ENCODE measurements at regions not wholly inside any gene's neighbourhood (a gene's known extent, or its start where the extent isn't known, plus 50 kb on each side); places are given as distances from the start of the nearest gene placed in this dataset.

- no peak for DNase-seq (ENCODE audit: low spot score)
- TF ChIP-seq CTCF (IDR thresholded peaks at IDR 0.05; ENCODE audit: extremely low read depth, missing control alignments), result no peak
Measured at GRCh38 chr2:5538772-5539171, 153.4 kb upstream of the SOX11 start.

GRCh38 chr2:5539282-5540165, 152.7 kb upstream of the SOX11 start:
- DNase-seq (ENCODE audit: low spot score), result no peak
- no peak for TF ChIP-seq CTCF (IDR thresholded peaks at IDR 0.05; ENCODE audit: extremely low read depth, missing control alignments)

- DNase-seq (ENCODE audit: low spot score), result no peak
- no peak for TF ChIP-seq CTCF (IDR thresholded peaks at IDR 0.05; ENCODE audit: extremely low read depth, missing control alignments)
Measured at GRCh38 chr2:5540856-5541255, 151.3 kb upstream of the SOX11 start.

DNA sequence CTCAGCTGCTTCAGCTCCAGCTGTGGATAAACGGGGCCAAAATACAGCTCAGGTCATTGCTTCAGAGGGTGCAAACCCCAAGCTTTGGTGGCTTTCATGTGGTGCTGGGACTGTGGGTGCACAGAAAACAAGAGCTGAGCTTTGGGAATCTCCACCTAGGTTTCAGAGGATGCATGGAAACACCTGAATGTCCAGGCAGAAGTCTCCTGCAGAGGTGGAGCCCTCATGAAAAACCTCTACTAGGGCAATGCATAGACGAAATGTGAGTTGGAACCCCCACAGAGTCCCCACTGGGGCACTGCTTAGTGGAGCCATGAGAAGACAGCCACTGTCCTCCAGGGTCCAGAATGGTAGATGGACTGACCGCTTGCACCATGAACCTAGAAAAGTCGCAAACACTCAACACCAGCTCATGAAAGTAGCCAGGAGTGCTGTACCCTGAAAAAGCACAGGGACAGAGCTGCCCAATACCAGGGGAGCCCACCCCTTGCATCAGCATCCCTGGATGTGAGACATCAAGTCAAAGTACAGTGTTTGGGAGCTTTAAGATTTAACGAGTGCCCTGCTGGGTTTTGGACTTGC, 147.9 kb upstream of the SOX11 start:
- TF ChIP-seq CTCF (IDR thresholded peaks at IDR 0.05; ENCODE audit: extremely low read depth, missing control alignments), result no peak
- DNase-seq (ENCODE audit: low spot score), result no peak

GRCh38 chr2:5546181-5546580, 146.0 kb upstream of the SOX11 start:
- TF ChIP-seq CTCF (IDR thresholded peaks at IDR 0.05; ENCODE audit: extremely low read depth, missing control alignments), result no peak
- DNase-seq (ENCODE audit: low spot score), result no peak

DNA sequence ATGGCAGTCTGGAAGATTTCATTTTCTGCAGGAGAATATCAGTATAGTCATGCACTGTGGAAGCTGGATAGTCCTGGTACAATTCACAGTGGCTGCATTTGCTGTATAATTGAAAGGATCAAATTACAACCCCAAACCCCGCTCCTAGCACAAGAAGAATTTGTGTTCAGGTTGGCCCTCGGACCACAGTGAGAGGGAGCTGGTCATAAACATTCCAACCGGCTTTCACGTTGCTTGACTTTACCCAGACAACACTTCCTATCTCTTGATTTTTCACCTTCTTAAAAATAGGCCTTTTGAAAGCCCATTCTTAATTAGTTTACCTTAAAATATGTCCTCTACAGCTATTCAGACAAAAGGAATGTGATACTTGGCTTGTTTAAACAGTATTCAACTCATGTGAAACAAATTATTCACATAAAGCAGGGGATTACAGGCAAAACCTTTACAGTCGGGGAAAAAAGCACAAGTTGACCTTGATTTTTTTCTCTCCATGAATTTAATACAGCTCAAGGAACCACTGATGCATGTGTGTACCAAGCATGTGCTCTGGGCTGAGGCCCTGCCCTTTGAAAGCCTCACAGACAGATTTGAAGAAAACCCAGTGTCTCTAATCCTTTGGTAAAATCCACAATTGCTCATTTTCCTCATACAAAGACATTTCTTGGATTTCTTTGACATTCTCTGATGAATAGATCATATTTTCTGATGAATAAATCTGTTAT, 143.0 kb upstream of the SOX11 start:
- DNase-seq (ENCODE audit: low spot score), result no peak
- TF ChIP-seq CTCF (IDR thresholded peaks at IDR 0.05; ENCODE audit: extremely low read depth, missing control alignments), result no peak

DNA sequence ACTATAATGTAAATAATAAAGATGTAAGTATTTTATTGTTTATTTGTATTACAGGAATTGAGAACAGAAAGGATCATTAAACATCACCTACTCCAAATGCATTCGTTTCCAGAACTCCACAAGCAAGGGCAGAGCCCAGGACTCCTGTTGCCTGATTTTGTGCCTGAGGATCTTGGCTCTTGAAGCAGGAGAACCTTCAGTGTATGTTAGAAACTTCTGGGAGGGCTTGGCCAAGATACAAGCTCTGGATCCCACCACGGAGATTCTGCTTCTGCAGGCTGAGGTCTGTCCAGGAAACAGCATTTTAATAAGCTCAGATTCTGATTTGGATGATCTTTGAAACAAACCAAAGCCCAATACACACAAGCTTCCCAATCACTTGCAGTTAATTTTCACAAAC, 142.4 kb upstream of the SOX11 start:
- no peak for TF ChIP-seq CTCF (IDR thresholded peaks at IDR 0.05; ENCODE audit: extremely low read depth, missing control alignments)
- no peak for DNase-seq (ENCODE audit: low spot score)

All from GM20000 (cell line).